H1 (cell line): ENCODE measurements at regions not wholly inside any gene's neighbourhood (a gene's known extent, or its start where the extent isn't known, plus 50 kb on each side); places are given as distances from the start of the nearest gene placed in this dataset.

Source experiments
- GABPA ChIP-seq: IDR thresholded peaks from 2 replicates; pipeline ENCODE4 v1.6.1; 2011; ENCODE audit warnings: mild to moderate bottlenecking, low read length, moderate library complexity, borderline replicate concordance; ENCODE audit not compliant: insufficient read depth
- HDAC2 ChIP-seq, 2 experiments: fragments of 300-600 bp in 1 of 2; sonication (generic) in 1 of 2; IDR thresholded peaks; 2 replicates each; pipeline ENCODE4 v1.6.1; 2011 to 2012; ENCODE audit warnings: low read depth in 2 of 2, low read length in 2 of 2, mild to moderate bottlenecking in 2 of 2, moderate library complexity in 2 of 2, borderline replicate concordance in 1 of 2, inconsistent platforms in 1 of 2
- SP2 ChIP-seq: IDR thresholded peaks from 2 replicates; pipeline ENCODE4 v1.6.1; 2012; ENCODE audit warnings: mild to moderate bottlenecking, low read length, inconsistent platforms
- SP4 ChIP-seq: IDR thresholded peaks from 2 replicates; pipeline ENCODE4 v1.6.1; 2012; ENCODE audit warnings: low read length, inconsistent platforms
- SRF ChIP-seq: IDR thresholded peaks from 2 replicates; pipeline ENCODE4 v1.6.1; 2011; ENCODE audit warnings: mild to moderate bottlenecking, low read depth, low read length, moderate library complexity
- USF2 ChIP-seq: IDR thresholded peaks from 2 replicates; pipeline ENCODE4 v1.6.1; 2011; ENCODE audit warnings: low read length, improper control_type of control experiment

GRCh38 chr17:72575542-72576233, 454.9 kb downstream of the SOX9 start (continued):
- TF ChIP-seq GABPA (no peak), SP2 (no peak), SP4 (no peak), USF2 (no peak), SRF (no peak), HDAC2 (IDR thresholded peaks at IDR 0.05; ENCODE audit: borderline replicate concordance in 1 of 2, low read depth in 2 of 2, low read length in 2 of 2) (no peak)
